GM10266 (cell line): ENCODE measurements at regions not wholly inside any gene's neighbourhood (a gene's known extent, or its start where the extent isn't known, plus 50 kb on each side); places are given as distances from the start of the nearest gene placed in this dataset.

ENCODE experiments used
- DNase-seq: peaks from one replicate; pipeline ENCODE4 v3.0.0; 2012; ENCODE audit errors: extremely low spot score
- TF ChIP-seq, protein P1 (sequence below): IDR thresholded peaks from 2 replicates; pipeline ENCODE4 v1.5.1; 2012; ENCODE audit warnings: mild to moderate bottlenecking, low read depth; ENCODE audit not compliant: control insufficient read depth, insufficient read depth; ENCODE audit errors: missing control alignments

DNA sequence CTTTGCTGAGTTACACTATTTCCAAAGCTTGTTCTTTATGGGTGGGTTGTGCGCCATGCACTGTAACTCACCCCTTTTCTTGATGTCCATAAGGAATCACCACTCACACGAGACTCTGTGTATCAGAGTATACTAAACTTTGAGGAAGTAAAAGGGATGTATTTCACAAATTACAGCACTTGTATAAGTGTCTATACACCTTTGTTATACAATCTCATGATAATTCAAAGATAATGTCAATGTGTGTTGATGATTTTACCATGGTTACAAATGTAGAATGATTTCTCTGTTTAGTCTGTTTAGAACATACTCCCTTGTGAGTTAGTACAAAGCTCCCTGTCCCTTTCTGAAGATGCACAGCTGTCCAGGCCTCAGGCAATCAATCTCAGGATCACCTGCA is 922.2 kb upstream of the MAP3K7 start:
- DNase-seq = no peak
- TF ChIP-seq, protein P1, sequence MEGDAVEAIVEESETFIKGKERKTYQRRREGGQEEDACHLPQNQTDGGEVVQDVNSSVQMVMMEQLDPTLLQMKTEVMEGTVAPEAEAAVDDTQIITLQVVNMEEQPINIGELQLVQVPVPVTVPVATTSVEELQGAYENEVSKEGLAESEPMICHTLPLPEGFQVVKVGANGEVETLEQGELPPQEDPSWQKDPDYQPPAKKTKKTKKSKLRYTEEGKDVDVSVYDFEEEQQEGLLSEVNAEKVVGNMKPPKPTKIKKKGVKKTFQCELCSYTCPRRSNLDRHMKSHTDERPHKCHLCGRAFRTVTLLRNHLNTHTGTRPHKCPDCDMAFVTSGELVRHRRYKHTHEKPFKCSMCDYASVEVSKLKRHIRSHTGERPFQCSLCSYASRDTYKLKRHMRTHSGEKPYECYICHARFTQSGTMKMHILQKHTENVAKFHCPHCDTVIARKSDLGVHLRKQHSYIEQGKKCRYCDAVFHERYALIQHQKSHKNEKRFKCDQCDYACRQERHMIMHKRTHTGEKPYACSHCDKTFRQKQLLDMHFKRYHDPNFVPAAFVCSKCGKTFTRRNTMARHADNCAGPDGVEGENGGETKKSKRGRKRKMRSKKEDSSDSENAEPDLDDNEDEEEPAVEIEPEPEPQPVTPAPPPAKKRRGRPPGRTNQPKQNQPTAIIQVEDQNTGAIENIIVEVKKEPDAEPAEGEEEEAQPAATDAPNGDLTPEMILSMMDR = no peak

DNA sequence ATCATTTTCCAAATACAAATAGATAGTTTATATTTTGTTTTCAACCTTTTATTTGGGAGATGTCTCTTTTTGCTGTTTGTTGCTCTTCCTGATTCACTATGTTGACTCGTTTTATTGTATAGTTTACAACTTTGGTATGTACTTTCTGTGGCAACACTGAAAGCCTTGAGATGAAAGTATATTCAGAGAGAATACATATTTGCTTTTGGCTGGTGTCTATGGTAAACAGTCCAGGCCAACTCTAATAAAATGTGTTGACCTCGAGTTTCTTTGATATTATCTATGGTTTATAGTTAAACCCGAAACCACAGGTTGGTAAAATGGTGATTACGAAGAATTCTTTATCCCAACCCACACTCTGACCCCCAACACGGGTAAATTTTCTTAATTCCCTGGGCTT is 919.6 kb upstream of the MAP3K7 start:
- TF ChIP-seq, protein P1 = no peak
- no peak for DNase-seq

DNA sequence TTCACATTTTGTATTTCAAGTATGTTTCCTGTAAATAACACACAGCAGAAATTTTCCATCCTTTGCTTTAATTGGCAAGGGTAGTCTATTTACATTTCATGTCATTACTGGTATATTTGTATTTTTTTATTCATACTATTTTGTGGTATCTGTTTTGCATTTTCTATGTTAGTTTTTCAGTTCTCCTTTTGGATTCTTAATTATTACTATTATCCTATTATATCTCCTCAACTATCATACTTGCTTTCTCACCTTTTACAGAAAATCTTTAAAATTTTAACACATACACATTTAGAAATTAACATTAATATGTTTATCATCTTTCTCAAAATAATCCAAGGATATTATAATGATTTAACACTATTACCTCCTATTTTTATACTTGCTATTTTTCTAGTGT is 918.3 kb upstream of the MAP3K7 start:
- no peak for DNase-seq
- TF ChIP-seq, protein P1 = no peak

DNA sequence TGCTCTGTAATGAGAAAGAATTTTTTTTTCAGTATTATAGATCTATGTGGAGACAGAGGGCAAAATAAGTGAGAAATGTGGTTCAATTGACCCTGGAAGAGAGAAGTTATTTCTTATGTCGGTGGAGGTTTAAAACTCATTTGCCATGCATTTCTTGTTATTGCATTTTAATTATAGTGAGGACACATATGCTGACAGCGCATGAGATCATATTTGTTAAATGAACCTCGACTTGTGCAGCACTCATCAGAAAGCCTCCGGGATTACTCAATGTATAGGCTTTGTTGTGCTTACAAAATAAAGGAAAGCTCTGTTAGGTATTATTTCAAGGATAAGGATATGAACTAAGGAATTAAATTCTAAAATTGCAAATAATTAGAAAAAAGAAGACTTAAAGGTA is 915.1 kb upstream of the MAP3K7 start:
- TF ChIP-seq, protein P1 = no peak
- no peak for DNase-seq

DNA sequence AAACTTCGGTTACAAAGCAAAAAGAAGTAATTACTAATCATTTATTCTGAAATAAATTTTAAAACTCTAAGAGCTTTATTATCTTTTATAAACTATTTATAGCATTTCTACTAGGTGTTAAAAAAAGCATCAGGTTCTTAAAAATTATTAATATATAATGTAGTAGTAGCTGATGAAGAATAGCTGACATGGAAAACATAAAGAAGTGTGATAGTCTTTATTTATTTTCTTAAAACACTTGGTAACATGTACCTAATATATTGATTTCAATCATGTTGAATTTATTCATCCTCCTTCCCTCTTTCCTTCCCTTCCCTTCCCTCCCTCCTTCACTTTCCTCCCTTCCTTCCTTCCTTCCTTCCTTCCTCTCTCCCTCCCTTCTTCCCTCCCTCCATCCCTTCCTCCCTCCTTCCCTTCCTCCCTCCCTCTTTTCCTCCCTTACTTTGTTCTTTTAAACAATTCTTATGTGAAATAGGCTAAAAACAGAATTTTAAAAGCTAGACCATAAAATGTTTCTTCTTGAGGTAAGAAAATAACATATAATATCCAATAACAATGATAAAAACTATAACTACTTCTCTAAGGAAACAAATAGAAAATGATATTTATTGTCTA is 913.9 kb upstream of the MAP3K7 start:
- TF ChIP-seq, protein P1 = no peak
- no peak for DNase-seq

DNA sequence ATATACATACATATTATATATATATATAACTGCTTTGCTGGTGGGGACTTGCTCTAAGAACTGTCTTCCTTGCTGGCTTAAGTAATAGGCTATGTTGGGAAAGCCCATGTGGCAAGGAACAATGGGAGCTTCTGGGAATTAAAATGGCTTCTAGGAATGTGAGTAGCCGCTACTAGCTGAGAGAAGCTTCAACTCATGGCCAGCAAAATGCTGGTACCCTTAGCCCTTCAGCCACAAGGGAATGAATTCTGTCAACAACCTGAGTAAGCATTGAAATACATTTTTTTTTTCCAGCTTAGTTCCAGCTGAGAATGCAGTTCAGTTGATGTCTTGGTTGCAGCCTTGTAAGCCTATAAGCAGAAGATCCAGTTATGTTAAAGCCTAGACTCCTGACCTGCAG is 911.7 kb upstream of the MAP3K7 start:
- DNase-seq = no peak
- TF ChIP-seq, protein P1 = no peak

DNA sequence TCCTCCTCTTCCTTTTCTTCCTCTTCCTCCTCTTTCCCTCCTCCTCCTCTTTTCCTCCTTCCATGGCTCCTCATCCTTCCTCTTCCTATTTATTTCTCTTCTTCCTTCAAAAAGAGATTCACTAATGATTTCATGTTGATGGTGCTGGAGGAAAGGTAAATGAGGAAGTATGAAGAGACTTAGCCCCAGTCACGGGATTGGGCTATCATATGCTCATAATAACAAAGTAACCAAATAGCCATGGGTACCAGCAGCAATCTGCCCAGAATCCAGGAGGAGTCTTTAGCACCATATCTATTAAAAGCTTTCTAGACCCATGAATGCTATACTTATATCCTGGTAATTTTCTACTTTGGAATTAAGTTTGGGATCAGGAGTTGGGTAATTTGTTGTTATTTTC is 910.9 kb upstream of the MAP3K7 start:
- no peak for DNase-seq
- TF ChIP-seq, protein P1 = no peak
